ENCODE measurements at regions not wholly inside any gene's neighbourhood (a gene's known extent, or its start where the extent isn't known, plus 50 kb on each side); places are given as distances from the start of the nearest gene placed in this dataset.
"Not testable (repeated sequence)": the region's sequence is repeated elsewhere in the genome, so short reads cannot be mapped to it uniquely, and the experiment has no call there.

DNA sequence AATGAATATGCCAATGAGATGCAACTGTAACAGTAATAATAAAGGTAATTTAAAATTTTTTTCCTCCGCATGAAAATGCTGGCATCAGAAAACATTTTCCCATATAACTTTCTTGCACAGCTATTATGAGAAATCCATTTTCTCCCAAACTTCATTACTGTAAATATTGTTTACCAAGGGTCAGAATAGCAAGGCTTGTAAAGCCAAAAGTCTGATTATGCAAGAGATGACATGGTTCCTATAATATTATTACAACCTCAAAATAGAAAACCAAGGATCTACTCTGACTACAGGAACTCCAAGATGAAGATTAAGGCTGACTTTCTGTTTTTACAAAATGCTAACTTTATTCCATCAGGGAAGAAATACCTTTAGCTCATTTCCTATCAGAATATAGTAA, 162.7 kb upstream of the CDK1 start:
- DNase-seq (ENCODE audit: low spot score): no peak

GRCh38 chr10:60614363-60614762, 163.9 kb upstream of the CDK1 start:
- DNase-seq (ENCODE audit: low spot score): no peak

DNA sequence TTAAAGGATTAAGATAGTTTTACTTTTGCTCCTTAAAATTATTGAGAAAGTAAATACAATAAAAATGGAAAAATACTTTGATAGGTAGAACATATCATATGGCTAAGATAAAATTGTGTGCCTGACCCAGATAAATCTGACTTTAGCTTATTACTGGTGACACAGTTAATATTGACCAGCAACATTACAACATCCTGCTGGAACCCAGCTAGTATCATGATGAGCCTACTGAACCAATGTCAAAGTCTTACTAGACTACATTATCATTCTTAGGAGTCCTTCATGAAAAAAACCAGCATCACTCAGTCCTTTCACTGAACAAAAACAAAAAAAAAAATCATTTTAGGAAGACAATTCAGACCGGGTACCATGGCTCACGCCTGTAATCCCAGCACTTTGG, 164.8 kb upstream of the CDK1 start:
- DNase-seq (ENCODE audit: low spot score): no peak

DNA sequence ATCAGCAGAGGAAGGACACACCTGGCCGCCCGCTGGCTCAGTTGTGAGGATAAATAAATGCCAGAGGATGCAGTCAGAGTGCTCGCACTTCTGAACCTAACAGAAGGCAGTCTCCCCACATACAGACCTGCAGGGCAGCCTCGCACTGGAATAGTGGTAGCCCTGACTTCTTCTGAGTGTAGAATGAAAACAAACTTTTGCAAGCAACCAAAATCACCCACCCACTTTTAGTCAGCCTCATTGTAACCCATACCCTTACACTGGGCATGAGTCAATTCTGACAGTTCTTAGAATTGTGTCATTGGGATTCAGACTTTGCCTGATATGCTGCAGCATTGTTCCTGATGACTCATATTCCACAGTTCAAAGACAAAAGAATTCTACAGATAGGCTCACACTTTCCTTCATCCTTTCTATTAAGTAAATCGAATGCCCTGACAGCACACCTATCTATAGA, 167.0 kb upstream of the CDK1 start:
- no peak for DNase-seq (ENCODE audit: low spot score)

GRCh38 chr10:60607372-60607771, 170.9 kb upstream of the CDK1 start:
- DNase-seq (ENCODE audit: low spot score): no peak

DNA sequence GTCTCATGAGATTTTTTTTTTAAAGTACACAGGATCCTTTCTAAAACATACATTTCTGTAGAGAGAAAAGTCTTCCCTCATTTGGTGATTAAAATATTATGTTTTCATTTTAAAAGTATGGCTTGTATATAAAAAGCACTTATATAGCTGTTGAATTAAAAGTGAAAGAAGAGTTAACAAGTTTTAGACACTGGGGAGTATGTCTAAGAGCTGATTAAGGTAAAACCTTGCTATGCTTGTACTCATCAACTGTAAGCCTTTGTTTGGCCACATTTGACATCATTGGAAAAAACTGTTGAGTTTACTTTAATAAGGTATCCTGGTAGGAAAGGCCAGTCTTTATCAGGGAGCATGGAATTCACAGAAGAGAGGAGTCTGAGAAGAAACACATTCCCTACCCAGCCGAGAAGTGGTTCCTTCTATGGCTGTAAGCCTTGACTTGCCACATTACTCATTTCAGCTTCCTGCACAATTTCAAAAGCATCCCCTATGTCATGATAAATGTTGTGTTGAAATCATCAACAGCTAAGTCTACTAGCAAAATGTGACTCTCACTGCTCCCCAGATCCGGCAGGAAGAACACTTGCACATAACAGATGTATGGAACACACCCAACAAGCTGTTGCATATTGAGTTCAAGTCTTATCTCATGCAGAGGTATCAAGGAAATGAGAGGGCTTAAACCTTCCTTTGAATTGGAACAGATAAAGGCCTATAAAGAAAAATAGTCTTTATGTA, 171.8 kb upstream of the CDK1 start:
- no peak for DNase-seq (ENCODE audit: low spot score)

GRCh38 chr10:60605476-60605875, 172.8 kb upstream of the CDK1 start:
- no peak for DNase-seq (ENCODE audit: low spot score)

DNA sequence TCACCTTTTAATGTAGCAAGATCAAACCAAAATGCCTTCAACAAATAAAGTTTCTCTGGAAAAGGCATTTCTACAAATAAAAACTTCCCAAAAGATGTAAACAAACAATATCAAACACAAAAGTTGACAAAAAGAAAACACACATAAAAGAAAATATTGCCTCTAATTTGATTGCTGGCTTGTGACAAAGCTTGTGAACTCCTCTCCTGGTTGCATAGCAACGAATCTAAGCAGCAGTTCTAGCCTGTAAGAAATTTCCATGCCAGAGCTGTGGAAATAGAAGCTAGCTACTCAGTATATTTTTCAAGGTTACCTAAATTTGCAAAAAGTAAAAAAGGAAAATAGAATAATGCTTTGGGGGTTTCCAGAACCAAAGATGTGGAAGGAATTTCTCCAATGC, 173.9 kb upstream of the CDK1 start:
- no peak for DNase-seq (ENCODE audit: low spot score)

GRCh38 chr10:60597513-60597912, 180.8 kb upstream of the CDK1 start:
- DNase-seq (ENCODE audit: low spot score): no peak

GRCh38 chr10:60595852-60596251, 182.4 kb upstream of the CDK1 start:
- no peak for DNase-seq (ENCODE audit: low spot score)

DNA sequence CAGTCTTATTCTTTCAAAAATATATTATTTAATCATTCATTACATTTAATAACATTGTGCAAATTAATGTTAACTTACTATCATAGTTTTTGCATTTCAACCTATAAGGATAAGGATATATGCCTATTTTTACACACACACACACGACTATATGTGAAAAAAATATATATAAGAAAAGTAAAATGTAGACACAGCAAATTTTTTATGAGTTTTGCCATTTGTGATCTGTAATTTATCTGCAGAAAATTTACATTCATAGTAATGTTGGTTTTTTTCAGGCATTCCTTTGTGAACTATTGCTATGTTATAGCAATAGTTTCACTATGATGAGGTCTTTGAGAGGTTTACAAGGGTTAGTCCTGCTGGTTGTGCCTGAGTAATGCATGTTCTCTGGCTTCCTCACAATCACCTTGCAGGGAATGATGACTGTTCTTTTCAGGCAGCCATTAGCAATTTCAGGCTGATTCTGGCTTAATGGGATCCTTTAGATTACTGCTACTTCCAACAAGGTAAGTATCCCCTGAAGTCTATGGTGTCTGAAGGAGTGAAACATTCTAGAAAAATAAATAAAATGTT, 183.7 kb upstream of the CDK1 start:
- DNase-seq (ENCODE audit: low spot score): no peak

DNA sequence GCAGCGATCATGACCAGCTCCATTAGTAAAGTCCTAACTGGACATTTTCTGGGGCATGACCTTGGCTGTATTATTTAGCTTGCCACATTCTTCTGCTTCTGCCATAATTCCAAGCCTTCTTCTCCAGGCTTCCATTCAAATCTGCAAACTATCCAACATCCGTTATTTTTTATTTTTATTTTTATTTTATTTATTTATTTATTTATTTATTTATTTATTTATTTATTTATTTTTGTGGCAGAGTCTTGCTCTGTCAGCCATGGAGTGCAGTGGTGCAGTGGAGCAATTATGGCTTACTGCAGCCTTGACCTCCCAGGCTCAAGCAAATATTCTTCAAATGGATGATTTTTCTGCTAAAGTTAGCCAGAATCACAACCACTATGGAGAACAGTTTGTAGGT, 187.2 kb upstream of the CDK1 start:
- DNase-seq (ENCODE audit: low spot score): no peak

DNA sequence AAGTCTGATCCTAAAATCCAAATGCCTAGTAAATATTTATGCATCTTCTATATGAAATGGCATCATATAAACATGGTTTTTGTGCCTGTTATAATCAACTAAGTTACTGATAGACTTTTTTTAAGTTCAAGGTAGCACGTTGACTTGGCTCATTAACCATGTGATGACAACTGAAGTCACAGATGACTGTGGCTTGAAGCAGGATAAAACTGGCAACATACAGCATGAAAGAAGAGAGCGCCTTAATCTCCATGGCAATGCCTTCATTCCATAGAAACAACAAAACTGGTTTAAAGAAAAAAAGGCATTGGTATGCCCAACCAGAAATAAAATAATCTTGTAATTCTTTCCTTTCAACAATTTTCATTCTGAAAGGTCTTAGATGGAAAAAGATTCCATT, 188.9 kb upstream of the CDK1 start:
- no peak for DNase-seq (ENCODE audit: low spot score)

DNA sequence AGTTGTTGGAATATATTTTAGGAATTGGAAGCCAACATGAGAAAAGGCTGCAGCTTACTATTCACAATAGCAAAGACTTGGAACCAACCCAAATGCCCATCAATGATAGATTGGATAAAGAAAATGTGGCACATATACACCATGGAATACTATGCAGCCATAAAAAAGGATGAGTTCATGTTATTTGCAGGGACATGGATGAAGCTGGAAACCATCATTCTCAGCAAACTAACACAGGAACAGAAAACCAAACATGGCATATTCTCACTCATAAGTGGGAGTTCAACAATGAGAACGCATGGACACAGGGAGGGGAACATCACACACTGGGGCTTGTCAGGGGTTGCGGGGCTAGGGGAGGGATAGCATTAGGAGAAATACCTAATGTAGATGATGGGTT, 192.1 kb upstream of the ANK3 start:
- DNase-seq (ENCODE audit: low spot score): not testable (repeated sequence)

GRCh38 chr10:60578217-60578616, 188.5 kb upstream of the ANK3 start:
- DNase-seq (ENCODE audit: low spot score): no peak

DNA sequence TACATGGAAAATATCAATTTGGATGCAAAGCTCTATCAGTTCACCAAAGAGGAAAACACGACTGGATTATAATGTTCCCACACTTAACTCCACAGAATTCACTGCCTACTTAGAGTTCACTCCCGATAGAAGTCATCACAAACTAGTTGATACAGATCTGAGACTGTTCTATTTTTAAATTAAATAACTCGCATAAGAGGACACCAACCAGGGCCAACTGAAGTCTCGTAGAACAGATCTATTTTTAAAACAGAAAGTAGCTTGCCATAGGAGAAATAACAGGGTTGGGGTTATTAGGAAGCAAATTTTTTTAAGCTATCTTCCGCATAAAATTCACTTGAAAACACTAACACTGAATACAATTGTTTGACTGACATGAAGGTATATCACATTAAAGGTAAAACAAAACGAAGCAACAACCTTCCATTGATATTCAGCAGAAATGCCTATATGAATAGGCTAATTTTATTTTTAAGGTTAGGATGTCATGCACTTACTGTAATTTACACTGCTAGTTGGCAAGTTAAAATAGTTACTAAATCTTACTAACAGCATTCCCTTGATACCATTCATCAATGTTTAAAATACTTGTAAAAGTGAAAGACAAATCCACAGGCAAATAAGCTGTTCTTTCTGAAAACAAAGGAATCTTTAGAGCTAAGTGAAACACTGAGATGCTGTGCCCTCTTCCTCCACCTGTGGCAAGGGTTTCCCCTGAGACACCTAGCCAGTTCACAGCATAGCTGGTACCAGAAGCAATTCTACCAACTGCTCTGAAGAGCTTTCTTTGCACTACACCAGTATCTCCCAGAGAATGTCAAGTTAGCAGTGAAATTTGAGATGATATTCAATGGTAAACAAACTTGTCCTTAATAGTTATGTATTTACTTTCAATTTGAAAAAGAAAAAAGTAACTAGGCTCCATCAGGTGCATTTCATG, 186.7 kb upstream of the ANK3 start:
- DNase-seq (ENCODE audit: low spot score): no peak

- no peak for DNase-seq (ENCODE audit: low spot score)
These were observed 185.4 kb upstream of the ANK3 start for GRCh38 chr10:60575105-60575504.

DNA sequence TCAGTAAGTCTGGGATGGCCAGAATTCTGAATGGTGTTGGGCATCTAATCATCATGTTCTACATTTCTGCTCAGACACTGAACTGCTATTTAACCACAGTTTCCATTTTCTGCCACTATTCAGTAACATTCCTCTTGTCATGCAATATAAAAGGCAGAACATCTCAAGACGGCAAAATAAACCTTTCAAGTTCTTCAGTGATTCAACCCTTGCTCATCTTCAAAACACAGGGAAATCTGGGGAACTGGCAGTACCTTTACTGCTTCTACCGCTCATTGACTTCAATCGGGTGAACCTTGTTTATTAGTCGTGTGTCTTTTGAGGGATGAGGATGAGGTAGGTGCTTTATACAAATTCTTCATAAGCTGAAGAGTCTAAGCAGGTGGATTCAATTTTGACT, 184.7 kb upstream of the ANK3 start:
- no peak for DNase-seq (ENCODE audit: low spot score)

- DNase-seq (ENCODE audit: low spot score): no peak
These were observed 183.7 kb upstream of the ANK3 start for GRCh38 chr10:60573336-60573735.

GRCh38 chr10:60572511-60573194, 183.0 kb upstream of the ANK3 start:
- DNase-seq (ENCODE audit: low spot score): no peak

DNA sequence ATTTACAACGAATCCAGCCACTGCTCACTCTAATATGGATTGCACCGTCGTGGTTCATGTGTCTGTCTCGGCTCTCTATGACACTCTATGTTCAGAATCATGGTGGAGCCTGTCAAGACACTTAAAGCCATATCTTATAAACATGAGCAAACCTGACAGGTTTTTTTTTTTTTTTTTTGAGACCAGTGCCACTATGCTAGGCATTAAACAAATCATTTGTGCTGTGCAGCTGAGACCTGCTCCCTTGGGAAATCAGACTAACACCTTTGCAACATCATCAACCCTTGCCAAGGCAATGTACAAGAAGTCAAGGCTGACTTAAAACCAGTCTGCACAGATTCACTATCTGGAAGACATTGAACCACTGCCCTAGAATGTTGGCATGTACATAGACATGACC, 181.2 kb upstream of the ANK3 start:
- no peak for DNase-seq (ENCODE audit: low spot score)

DNA sequence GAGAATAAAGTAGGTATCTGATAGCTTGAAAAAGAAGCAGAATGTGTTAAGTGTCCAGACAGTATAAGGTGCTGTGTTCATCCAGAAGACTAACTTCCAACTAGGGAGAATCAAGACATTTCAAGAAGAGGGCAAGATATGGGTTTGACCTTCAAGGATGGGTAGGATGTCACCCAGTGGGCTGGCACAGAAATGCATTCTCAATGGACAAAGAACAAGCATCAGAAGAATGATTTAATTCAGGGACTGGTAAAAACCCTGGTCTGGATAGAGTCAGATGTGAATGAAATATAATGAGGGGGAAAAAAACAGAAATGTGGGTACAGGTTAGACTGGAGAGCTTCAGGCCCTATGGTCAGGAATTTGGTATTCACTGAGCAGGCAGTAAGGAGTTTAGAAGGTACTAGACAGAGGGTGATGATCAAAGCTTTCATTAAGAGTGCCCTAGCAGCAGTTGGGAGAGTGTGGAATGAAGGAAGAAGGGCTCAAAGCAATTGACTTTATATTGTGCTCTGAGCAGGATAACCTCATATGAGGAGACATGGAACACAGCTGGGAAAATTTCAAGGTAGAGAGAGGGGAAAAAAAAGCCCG, 180.7 kb upstream of the ANK3 start:
- DNase-seq (ENCODE audit: low spot score): no peak

Measured in ureter (tissue), 1 donor.